Kidney (tissue), 13 donors: ENCODE measurements at regions not wholly inside any gene's neighbourhood (a gene's known extent, or its start where the extent isn't known, plus 50 kb on each side); places are given as distances from the start of the nearest gene placed in this dataset.

Experiments
- DNase-seq, 5 donors: peaks; one replicate each; pipeline ENCODE4 v3.0.0-alpha.2; 2013 to 2020
- FAIRE-seq: peaks from 2 replicates; lab custom pipeline; 2012; peaks lifted over from hg19 to GRCh38; lab: Jason Lieb, UNC
- H3K27ac ChIP-seq, 2 donors: one replicate each; pipeline ENCODE4 v1.7.0; 2013; ENCODE audit warnings: low read depth in 2 of 2, low read length in 2 of 2, inconsistent platforms in 1 of 2
- H3K27me3 ChIP-seq: one replicate; pipeline ENCODE4 v1.7.1; 2013; ENCODE audit warnings: low read length, inconsistent platforms; ENCODE audit not compliant: control insufficient read depth, insufficient read depth
- H3K36me3 ChIP-seq, 3 donors: one replicate each; pipeline versions ENCODE4 v1.7.0 to v1.7.1; 2013; ENCODE audit warnings: low read length in 3 of 3, control low read depth in 1 of 3, inconsistent platforms in 1 of 3; ENCODE audit not compliant: insufficient read depth in 3 of 3, control insufficient read depth in 2 of 3
- H3K4me1 ChIP-seq, 3 donors: one replicate each; pipeline versions ENCODE4 v1.7.0 to v1.7.1; 2013; ENCODE audit warnings: low read length in 3 of 3, inconsistent platforms in 1 of 3, low read depth in 1 of 3; ENCODE audit not compliant: control insufficient read depth in 2 of 3, insufficient read depth in 2 of 3
- H3K4me3 ChIP-seq, 3 donors: one replicate each; pipeline versions ENCODE4 v1.7.0 to v1.8.1; 2013; ENCODE audit warnings: low read length in 3 of 3, control low read depth in 1 of 3, inconsistent platforms in 1 of 3
- H3K9ac ChIP-seq, 3 donors: one replicate each; pipeline versions ENCODE4 v1.7.0 to v1.7.1; 2013; ENCODE audit warnings: low read length in 3 of 3, control low read depth in 1 of 3, inconsistent platforms in 1 of 3
- H3K9me3 ChIP-seq, 3 donors: one replicate each; pipeline versions ENCODE4 v1.7.0 to v1.7.1; 2013; ENCODE audit warnings: low read length in 3 of 3, control low read depth in 1 of 3, inconsistent platforms in 1 of 3; ENCODE audit not compliant: control insufficient read depth in 2 of 3, insufficient read depth in 1 of 3
- CTCF ChIP-seq: IDR thresholded peaks from 3 replicates; pipeline ENCODE4 v1.5.1; 2012; ENCODE audit warnings: mild to moderate bottlenecking, moderate library complexity, borderline replicate concordance; ENCODE audit not compliant: insufficient read depth; ENCODE audit errors: extremely low read depth
- intact Hi-C: fragments of 100-400 bp; cut with DNase I; formaldehyde crosslinking; loops from one replicate; pipeline ENCODE4 v1.11.1; 2022
- donor health status: control.
- donor health status: control.
- donor health status: control.
- donor health status: control.
- donor health status: control.
- donor health status: DM: yes; HTN: yes; CAD: no.
- donor health status: Normal renal cell carcinoma (clear cell type).

- no peak overlapping the region for H3K9ac ChIP-seq
- DNase-seq (no peak), FAIRE-seq (no peak)
- H3K9me3 ChIP-seq: no peaks in the 10 kb centered on the region
- no peak for TF ChIP-seq CTCF
- H3K4me3 ChIP-seq: no peak overlapping the region
- peaks cover 0 to 6% (median 3%) of the 10 kb centered on the region in 3 donors for H3K4me1 ChIP-seq
- intact Hi-C loops: no loop called here
- no peak overlapping the region for H3K27ac ChIP-seq
- H3K27me3 ChIP-seq: no peaks in the 10 kb centered on the region
- H3K36me3 ChIP-seq: no peaks in the 10 kb centered on the region
Observed at GRCh38 chr2:66684289-66684688, 249.4 kb downstream of the MEIS1 start.

GRCh38 chr2:66686755-66687154 lies 251.8 kb downstream of the MEIS1 start:
- peaks cover 0 to 6% (median 3%) of the 10 kb centered on the region in 3 donors for H3K4me1 ChIP-seq
- TF ChIP-seq CTCF: no peak
- no peaks in the 10 kb centered on the region for H3K9me3 ChIP-seq
- intact Hi-C loops: no loop called here
- no peak overlapping the region for H3K4me3 ChIP-seq
- H3K36me3 ChIP-seq: no peaks in the 10 kb centered on the region
- no peaks in the 10 kb centered on the region for H3K27me3 ChIP-seq
- H3K27ac ChIP-seq: peak overlapping the region in 1 of 2 donors; percentile 35
- H3K9ac ChIP-seq: peak overlapping the region in 1 of 3 donors; percentile 8
- FAIRE-seq (no peak), DNase-seq (peak in 1 of 5 donors; percentile 63)

GRCh38 chr2:66688951-66689350 lies 254.0 kb downstream of the MEIS1 start:
- intact Hi-C loops: no loop called here
- Histone ChIP-seq H3K27me3 (no peaks in the 10 kb centered on the region), H3K27ac (peak overlapping the region; percentile 51 to 74), H3K4me1 (peaks cover 0 to 6% (median 3%) of the 10 kb centered on the region in 3 donors), H3K4me3 (no peak overlapping the region), H3K36me3 (no peaks in the 10 kb centered on the region), H3K9ac (no peak overlapping the region), H3K9me3 (no peaks in the 10 kb centered on the region)
- no peak for FAIRE-seq
- TF ChIP-seq CTCF: no peak
- DNase-seq: no peak

- DNase-seq: no peak
- Histone ChIP-seq H3K4me1 (peaks cover 0 to 3% (median 0%) of the 10 kb centered on the region in 3 donors), H3K36me3 (no peaks in the 10 kb centered on the region), H3K27me3 (no peaks in the 10 kb centered on the region), H3K9me3 (no peaks in the 10 kb centered on the region), H3K9ac (no peak overlapping the region), H3K27ac (peak overlapping the region; percentile 51 to 74), H3K4me3 (no peak overlapping the region)
- FAIRE-seq: no peak
- TF ChIP-seq CTCF: no peak
- intact Hi-C loops: loop anchor here (5.0 kb wide), 2 partner anchors 107 to 247 kb away; no protein-coding TSS in a partner anchor
Observed at GRCh38 chr2:66689456-66690051, 254.6 kb downstream of the MEIS1 start.
